Activated CD4-positive, CD25-positive, alpha-beta regulatory T cell treated with anti-CD3 and anti-CD28 coated beads, Interleukin-2, amount 50 U/mL, for 72 hours (primary cell): ENCODE measurements at regions not wholly inside any gene's neighbourhood (a gene's known extent, or its start where the extent isn't known, plus 50 kb on each side); places are given as distances from the start of the nearest gene placed in this dataset.

Experiments used
- DNase-seq: peaks from one replicate; pipeline ENCODE4 v3.0.0; 2021

DNA sequence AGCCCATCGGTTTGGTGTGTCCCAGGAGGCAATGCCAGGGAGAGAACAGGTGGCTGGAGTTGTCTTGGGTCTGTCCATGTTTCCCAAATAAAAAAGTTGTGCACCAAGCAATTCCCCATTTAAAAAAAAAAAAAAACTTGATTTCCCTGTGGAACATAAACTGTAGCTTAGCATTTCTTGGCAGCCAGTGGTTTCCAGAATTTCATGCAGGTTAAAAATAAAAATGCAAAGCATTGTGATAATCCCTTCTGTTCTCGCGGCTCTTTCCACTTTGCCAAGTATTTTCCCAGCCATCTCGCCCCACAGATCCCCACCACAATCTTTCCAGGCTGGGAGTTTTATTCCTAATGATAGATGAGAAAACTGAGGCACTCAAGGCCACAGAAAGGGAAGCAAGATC, 51.4 kb upstream of the MSX1 start:
- DNase-seq, result no peak

DNA sequence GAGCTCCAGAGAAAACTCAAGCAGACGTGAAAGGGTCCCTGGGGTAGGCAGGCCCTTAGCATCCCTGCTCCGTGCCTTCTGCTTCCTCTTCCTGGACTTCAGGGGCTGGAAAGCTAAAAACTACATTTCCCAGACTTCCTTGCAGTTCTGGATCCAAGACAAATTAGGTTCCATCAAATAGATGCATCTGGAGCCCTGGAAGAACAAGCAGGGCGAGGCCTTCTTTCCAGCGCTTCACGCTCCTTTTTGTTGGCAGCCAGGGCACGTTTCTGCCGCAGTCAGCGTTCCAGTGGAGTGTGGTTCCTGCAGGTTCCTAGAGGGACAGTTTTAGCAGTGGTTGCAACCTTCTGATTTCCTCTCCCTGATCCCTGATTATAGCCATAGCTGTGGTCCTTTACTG, 53.6 kb upstream of the MSX1 start:
- no peak for DNase-seq

DNA sequence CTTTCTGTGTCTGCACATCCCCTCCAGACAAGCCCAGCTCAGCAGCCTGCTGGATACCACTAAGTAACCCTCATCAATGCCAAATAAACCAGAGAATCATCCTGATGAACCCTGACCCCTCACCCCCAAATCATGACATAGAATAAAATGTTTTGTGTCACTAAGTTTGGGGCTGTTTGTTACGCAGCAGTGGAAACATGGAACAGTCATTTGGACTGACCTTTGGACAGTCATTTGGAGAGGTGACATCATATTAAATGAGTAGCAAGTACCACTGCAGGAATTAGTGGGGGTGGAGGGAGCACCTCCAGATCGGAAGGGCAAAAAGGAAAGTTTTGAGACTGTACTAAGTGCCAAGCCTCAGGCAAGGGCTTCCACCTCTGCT, 55.6 kb upstream of the MSX1 start:
- no peak for DNase-seq

DNA sequence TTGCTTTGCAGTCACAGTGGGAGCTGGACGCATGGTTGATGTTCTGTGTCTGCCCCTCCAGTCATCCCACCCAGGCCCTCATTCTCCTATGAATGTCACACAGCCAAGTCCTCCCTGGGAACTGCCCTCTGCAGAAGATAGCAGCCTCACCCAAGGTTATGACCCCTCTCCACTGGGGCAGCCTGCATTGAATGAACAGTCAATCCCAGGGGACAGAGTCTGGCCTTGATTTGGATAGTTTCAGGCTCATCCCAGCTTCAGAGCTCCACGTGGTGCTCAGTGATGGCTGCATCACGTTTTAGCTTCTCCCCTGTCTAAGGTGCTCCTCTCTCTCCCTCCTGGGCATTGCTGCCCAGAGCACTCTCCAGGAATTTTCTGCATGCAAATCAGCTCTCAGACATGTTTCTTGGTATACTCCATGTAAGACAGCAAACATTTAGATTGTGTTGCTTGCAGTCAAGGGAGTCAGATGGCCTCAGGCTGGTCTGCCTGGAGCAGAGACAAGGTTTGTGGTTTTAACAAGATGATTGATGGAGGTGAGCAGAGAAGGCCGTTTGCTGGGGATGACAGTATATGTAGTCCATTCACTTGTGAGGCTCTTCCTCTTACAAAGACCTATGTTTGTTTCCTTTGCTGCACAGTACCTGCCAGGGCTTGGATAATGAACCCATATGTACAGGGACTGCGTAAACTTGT, 56.1 kb upstream of the MSX1 start:
- DNase-seq, result no peak

DNA sequence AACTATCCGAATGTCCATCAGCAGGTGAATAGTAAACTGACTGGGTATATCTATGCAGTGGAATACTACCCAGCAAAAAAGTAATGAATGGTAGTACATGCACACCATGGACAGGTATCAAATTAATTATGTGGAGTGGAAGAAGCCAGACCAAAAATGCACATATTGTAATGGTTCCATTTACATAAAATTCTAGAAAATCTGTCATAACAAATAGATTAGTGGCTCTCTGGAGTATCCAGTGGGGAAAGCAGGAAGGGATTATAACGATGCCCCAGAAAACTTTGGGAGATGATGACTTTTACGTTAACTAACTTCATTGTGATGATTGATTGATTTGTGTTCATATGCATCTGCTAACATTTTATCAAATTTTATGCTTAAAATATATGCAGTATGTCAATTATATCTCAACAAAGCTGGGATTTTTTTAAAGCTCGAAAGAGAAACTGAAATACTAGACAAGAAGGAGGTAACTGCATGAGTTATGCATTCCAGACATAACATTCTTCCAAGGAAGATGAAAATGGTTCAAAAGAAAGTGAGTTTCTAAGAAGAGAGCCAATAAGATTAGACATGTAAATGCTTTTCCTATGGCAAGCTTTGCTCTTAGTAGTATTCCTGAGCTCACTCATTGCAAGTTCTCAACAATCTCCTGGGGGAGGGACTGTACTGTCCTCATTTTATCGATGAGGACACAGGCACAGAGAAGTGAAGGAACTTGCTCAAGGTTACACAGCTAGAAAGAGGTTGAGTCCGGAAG, 58.6 kb upstream of the MSX1 start:
- no peak for DNase-seq

DNA sequence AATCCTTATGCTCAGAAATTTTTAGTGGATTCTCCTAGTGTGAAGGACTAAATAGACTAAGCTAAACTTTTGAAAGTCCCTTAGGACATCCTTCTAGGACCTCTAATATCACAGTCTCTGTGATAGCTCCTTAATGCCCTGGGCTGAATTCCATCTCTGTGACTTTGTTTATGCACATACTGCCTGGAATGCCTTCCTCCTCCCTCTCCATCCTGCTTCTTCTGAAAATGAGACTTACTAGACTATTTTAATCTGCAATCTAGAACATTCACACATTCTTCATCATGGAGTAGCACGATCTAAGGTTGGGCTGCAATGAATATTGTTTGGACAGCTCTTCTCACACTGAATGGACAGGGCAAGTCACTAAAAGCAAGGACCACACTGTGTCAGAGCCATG, 65.0 kb upstream of the MSX1 start:
- DNase-seq, result no peak

DNA sequence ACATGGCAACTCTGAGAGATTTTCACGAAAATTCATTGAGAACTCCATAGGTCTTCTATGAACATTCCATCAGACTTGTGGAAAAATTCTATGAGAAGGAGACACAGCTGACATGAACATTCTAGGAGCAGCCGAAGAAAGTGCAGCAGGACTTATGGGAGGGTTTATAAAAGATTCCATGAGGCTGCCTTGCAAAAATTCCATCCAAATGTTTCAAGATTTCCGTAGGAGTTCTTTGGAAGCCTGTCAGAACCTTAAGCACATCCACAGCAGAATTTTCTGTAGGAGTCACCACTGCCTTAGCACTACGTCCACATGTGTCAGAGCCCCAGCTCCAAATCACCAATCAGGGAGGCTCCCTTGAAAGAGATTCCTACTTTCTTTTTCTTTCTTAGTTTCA, 67.0 kb upstream of the MSX1 start:
- DNase-seq, result no peak

DNA sequence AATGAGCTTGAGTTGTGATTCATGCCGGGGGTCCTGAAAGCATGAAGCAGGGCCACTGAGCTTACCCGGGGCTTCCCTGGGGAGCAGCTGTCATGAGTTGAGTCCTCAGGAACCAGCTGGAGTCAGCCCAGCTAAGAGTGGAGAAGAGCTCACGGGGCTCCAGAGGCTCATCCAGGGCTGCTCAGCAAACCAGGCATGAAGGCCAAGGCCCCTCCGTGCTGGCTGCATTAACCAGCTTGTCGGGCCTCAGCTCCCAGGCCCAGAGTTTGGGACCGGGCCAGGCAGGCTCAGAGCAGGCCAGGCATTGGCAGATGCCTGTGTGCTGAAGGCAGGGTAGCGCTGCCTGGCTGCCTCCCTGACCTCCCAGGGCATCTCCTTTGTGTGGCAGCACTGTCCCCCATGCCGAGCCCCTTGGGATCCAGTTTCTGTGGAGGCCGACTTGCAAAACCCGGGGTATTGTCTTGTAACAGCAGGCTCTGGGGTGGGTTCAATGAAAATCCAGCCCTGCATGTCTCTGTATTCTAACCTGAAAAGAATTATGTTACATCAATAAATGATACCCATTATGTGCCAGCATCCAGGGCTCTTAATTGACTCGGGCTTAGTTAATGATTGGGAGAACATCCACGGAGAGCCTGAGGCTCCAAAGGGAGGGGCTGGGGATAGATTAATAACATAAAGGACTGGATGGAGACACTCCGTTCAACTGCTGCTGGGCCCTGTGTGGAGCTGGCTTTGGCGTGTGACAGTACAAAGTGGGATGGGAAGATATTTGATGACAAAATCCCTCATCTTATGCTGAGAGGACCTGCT, 68.0 kb upstream of the MSX1 start:
- DNase-seq, result no peak

DNA sequence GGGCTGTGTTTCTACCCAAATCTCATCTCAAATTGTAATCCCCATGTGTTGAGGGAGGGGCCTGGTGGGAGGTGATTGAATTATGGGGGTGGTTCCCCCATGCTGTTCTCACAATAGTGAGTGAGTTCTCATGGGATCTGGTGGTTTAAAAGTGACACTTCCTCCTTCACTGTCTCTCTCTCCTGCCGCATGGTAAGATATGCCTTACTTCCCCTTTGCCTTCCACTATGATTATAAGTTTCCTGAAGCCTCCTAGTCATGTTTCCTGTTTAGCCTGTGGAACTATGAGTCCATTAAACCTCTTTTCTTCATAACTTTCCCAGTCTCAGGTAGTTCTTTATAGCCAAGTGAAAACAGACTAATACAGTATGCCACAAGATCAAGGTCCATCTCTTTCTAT, 70.0 kb upstream of the MSX1 start:
- no peak for DNase-seq

DNA sequence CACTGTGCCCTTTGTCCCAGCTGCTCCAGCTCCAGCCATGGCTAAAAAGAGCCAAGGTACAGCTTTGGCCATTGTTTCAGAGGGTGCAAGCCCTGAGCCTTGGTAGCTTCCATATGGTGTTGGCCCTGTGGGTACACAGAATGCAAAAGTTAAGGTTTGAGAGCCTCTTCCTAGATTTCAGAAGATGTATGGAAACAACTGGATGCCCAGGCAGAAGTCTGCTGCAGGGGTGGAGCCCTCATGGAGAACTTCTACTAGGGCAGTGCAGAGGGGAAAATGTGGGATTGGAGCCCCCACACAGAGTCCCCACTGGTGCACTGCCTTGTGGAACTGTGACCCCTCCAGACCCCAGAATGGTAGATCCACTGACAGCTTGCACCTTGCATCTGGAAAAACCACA, 70.9 kb upstream of the MSX1 start:
- no peak for DNase-seq

DNA sequence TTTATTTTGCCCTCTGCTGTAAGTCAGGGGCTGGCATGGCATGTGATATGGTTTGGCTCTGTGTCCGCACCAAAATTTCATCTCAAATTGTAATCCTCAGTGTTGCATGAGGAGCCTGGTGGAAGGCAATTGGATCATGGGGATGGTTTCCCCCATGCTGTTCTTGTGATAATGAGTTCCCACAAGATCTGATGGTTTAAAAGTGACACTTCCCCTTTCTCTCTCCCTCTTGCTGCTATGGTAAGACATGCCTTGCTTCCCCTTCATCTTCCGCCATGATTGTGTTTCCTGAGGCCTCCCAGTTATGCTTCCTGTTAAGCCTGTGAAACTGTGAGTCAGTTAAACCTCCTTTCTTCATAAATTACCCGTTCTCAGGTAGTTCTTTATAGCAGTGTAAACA, 72.0 kb upstream of the MSX1 start:
- DNase-seq, result no peak

DNA sequence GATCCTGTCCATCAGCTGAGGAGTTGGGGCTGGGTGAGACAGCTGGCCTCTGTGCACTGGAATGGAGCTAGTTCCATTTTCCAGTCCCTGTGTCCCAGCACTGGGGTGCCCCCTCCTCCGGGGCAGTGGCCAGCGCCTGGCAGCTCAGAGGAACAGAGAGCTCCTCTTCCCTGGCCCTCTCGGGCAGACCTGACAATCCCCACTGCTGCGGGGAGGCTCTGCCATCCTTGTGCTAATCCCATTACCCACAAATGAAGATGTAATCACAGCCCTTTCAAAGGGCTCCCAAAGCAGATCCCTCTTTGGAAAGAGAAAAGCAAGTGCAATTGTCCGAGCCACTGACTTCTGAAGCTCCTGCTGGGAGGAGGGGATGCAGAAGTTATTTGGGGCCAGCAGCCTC, 75.1 kb upstream of the MSX1 start:
- no peak for DNase-seq

DNA sequence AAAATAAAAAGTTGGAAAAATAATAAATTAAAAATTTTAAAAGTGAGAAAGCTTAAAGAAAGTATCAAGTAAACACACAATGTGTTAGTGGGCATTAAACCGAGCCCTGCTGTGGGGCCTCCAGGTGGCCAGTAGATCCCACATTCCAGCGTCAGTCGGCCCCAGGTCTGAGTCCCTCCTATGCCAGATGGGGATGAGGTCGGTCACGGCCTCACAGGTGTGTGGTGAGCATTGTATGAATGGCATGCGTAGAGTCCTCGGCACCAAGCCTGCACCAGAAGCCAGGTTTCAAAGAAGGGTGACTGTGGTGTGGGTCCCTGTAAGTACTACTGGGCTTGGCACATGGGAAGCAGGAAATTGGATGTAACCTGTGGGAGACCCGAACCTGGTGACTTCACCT, 75.6 kb upstream of the MSX1 start:
- no peak for DNase-seq

DNA sequence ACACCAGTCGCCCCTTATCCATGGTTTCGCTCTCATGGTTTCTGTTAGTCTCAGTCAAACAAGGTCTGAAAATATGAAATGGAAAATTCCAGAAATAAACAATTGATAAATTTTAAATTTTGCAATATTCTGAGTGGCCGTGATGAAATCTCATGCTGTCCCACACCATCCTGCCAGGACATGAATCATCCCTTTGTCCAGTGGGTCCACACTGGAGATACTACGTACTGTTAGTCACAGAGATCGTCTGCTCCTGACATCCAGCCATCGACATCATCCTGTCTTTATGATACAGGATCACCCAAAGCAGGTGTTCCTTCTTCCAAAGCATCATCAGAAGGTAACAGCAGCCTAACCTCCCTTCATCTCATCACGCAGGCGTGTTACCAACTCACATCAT, 76.5 kb upstream of the MSX1 start:
- DNase-seq, result no peak

DNA sequence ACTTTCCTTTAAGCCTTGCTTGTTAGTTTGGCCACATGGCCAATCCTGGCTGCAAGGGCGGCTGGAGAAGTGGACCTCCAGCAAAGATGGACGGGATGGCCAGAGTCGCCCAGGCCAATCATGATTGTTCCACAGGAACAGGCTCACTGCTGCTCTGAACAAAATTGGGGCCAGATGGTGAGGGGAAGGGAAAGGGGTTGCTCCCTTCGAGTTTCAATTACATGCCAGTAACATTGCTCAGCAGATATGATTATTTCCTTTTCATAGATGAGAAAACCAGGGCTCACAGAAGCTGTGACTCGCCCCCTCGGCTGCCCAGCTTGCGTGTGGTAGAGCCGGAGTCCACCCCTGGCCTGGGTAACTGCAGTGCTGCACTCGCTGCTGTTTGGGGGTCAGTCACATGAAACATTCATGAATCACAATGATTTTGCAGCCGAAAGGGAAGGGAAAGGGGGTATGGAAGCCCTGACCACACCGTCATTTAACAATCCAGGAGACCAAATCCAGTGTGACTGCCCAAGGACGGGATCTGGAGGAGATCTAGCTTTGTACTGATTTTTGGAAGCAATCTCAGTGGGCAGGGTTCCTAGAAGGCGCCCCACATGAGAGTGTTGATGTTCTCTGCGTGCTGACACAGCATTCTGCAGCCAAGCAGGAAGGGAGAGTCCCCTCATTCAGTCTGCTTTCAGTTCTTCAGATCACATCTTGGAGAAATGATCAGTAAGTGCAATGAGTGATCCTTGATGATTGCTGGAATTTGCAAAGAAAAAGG, 77.3 kb upstream of the MSX1 start:
- no peak for DNase-seq

DNA sequence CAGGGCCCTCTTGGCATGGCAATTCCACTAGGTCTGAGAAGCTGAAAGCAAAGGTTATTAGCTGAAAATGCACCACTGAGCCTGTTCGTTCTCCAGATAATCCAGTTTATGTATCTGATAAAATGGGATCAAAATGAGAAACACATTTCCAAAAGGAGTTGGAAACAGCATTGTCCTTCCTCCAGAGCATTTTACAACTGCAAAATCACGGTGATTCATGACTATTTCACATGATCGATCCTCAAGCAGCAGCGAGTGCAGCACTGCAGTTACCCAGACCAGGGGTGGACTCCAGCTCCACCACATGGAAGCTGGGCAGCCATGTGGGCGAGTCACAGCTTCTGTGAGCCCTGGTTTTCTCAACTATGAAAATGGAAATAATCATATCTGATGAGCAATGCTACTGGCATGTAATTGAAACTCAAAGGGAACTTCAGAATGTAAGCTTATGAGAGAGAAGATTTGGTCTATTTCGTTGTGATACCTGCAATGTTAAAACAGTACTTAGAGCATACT, 78.7 kb upstream of the MSX1 start:
- no peak for DNase-seq

DNA sequence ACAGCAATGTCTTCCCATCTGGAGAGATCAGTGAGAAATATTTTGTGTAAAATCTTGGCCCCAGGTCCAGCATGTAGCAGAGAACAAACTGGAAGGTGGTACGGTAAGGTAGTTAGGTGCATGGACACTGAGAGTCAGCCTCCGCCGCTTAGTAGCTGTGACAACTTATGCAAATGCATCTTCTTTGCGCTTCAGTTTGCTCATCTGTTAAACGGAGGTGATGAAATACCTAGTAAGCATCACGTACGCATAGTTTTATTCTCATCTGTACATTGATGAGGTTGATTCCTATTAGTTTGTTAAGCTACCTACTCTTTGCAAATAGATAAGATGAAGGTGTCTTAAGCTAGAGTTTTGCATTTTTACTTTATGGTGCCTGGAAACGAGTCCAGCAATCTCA, 80.0 kb upstream of the MSX1 start:
- DNase-seq, result no peak

DNA sequence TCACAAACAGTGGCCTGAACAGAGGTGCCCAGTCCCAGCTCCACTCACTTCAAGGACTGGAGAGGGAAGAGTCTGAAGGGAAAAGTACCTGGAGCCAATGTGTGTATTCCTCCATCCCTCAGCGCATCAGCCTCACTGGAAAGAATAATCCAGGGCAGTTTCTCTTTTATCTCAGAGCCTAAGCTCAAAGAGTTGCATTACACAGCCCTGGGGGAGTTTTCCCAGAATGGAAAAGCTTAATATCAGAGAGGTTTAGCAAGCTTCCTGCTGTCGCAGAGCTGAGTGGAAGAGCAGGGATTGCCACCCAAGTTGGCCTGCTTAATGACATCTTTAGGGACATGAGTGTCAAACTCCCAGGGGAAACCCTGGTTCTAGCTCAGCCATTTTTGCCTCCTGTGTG, 80.4 kb upstream of the MSX1 start:
- no peak for DNase-seq

DNA sequence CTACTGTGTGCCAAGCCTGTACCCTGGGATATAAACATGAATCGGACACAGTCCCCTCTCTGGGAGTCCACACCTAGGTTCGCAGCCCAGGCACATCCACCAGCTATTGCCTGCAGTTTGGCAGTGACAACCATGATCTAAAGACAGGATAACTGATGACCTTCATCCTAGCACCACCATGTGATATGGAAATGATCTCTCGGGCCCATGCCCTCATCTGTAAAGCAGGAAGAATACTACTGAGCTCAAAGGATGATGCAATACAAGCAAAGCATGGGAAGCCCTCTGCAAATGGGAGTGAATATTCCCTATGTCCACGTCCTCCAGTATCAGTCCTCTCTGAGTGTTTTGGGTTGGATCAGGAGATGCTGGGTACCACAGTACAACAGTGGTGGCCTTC, 80.9 kb upstream of the MSX1 start:
- no peak for DNase-seq

DNA sequence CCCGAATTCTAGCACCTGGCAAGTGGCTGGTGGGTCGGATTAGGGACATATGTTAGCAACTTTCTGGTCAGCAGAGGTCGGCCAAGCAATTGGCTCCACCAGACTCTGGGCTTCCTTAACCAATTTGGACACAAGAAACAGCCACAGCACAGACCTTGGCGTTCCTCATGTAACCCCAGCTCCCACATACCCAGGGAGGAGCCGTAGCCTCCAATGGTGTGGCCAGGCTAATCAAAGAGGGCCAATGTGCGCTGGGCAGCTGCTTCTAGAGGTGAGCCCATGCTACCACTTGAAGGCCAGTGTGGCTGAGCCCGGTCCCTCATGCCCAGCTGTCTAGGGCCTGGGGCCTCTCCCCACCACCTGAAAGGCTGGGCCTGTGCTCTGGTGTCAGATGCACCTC, 82.5 kb upstream of the MSX1 start:
- no peak for DNase-seq

DNA sequence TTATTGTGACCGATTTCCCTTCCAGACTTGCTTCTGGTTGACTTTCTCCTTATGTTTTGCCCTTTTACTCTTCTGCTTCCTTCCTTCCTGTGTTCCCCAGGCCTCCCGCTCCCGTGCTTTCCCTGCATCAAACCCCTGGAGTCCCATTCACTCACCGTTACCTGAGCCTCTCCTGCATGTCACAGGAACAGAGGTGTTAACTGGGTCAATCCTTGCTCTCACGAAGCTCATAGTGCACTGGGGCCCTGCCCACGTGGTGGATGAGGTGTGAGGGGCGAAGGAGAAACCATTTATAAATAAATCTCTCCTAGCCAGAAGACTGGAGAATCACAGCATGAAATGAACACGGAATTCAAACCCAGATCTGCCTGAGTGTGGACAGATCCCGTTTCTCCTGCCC, 83.1 kb upstream of the MSX1 start:
- DNase-seq, result no peak

DNA sequence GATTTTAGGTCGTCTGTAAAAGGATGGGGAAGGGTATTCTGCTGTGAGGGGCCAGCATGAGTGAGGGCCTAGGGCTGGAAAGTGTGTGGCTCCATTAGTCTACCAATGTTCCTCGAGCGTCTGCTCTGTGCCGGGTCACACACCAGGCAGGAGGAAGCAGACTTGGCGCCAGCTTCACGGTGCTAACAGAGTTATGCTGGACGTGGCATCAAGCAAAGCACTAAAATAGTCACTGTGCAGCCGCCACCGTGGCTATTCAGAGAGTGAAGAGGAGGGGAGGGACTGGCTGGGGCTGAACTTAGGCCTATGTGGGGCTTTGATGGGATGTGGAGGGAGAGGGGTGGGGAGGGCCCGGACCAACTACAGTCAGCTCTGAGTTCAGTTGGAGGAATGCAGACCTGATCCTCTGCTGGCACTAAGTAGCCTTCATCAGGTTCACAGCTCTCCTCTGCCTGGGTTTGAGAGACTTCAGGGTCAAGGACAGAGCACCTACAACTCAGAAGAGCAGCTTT, 83.9 kb upstream of the MSX1 start:
- DNase-seq, result no peak

DNA sequence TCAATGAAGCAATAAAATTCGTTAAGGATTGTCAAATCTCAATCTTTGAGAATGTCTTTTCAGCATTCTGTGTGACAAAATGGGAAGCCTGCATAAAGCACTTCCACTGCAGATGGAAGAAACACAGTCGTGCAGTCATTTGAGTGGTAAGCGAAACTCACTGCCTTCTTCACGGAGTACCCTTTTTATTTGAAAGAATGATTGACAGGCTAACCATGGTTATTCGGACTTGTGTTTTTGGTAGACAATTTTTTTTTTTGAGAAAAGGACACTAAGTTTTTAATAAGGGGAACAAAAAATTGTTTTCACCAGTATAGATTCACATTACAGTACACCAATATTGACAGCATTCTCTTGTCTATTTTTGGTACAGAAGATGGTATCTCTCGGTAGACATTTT, 86.9 kb upstream of the MSX1 start:
- DNase-seq, result no peak
